ENCODE measurements at regions not wholly inside any gene's neighbourhood (a gene's known extent, or its start where the extent isn't known, plus 50 kb on each side); places are given as distances from the start of the nearest gene placed in this dataset.

DNA sequence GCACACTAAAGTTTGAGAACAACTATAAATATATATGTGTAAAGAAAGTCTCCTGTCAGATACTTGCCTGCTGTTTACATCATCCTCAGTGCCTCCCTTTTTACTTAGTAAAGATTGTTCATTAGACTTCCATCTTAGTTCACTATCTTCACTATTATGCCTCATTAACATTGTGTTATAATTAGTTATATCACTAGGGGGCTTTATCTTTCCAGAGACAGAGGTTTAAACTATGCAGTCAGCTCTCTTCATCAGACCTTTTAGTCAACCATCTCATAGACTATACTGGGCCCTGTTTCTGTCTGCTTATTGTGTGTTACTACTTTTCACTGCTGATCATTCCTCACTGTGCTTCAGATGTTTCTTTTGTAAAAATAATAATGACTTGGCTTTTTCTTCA is 630.8 kb upstream of the KIF2B start (continued):
- TF ChIP-seq, protein P1, sequence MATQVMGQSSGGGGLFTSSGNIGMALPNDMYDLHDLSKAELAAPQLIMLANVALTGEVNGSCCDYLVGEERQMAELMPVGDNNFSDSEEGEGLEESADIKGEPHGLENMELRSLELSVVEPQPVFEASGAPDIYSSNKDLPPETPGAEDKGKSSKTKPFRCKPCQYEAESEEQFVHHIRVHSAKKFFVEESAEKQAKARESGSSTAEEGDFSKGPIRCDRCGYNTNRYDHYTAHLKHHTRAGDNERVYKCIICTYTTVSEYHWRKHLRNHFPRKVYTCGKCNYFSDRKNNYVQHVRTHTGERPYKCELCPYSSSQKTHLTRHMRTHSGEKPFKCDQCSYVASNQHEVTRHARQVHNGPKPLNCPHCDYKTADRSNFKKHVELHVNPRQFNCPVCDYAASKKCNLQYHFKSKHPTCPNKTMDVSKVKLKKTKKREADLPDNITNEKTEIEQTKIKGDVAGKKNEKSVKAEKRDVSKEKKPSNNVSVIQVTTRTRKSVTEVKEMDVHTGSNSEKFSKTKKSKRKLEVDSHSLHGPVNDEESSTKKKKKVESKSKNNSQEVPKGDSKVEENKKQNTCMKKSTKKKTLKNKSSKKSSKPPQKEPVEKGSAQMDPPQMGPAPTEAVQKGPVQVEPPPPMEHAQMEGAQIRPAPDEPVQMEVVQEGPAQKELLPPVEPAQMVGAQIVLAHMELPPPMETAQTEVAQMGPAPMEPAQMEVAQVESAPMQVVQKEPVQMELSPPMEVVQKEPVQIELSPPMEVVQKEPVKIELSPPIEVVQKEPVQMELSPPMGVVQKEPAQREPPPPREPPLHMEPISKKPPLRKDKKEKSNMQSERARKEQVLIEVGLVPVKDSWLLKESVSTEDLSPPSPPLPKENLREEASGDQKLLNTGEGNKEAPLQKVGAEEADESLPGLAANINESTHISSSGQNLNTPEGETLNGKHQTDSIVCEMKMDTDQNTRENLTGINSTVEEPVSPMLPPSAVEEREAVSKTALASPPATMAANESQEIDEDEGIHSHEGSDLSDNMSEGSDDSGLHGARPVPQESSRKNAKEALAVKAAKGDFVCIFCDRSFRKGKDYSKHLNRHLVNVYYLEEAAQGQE (IDR thresholded peaks at IDR 0.05), result no peak
- no peak for TF ChIP-seq ZFP36 (IDR thresholded peaks at IDR 0.05; ENCODE audit: borderline replicate concordance, partially characterized antibody)
- TF ChIP-seq SREBF2 (IDR thresholded peaks at IDR 0.05), result no peak
- TF ChIP-seq HEYL (CRISPR knock-in tag; IDR thresholded peaks at IDR 0.05), result no peak

GRCh38 chr17:53186001-53186400 is 636.7 kb upstream of the KIF2B start:
- no peak for ATAC-seq
- ChIA-PET CTCF (interaction anchor here (0.9 kb wide), 2 partner anchors 9 to 17 kb away, joined by 3 read pairs; no protein-coding TSS in a partner anchor), POLR2A (no interaction called here)
- Histone ChIP-seq H3K27ac (no peak overlapping the region), H3K4me3 (no peak overlapping the region), H3K4me2 (no peak overlapping the region), H3K9me3 (peaks cover 5% of the 10 kb centered on the region; the same call in 2 of the 3 replicates), H3K4me1 (no peaks in the 10 kb centered on the region)
- no peak for DNase-seq (ENCODE audit: low read depth in 1 of 2, low spot score in 1 of 2)
- FAIRE-seq, result no peak
- TF ChIP-seq HOXB13 (CRISPR knock-in tag; IDR thresholded peaks at IDR 0.05; ENCODE audit: low read depth) (no peak), FOSB (CRISPR knock-in tag; IDR thresholded peaks at IDR 0.05) (no peak), NPAS2 (CRISPR knock-in tag; IDR thresholded peaks at IDR 0.05; ENCODE audit: borderline replicate concordance) (no peak), NR3C1 (IDR thresholded peaks at IDR 0.05) (no peak), RARB (CRISPR knock-in tag; IDR thresholded peaks at IDR 0.05) (no peak), KDM5A (IDR thresholded peaks at IDR 0.05) (no peak), RNF2 (IDR thresholded peaks at IDR 0.05; ENCODE audit: borderline replicate concordance, low read depth) (no peak), CHD2 (IDR thresholded peaks at IDR 0.05; ENCODE audit: low read length, partially characterized antibody) (no peak), HOXA7 (CRISPR knock-in tag; IDR thresholded peaks at IDR 0.05) (no peak), HOXB5 (CRISPR knock-in tag; IDR thresholded peaks at IDR 0.05) (no peak), USF2 (IDR thresholded peaks at IDR 0.05) (no peak), HEYL (CRISPR knock-in tag; IDR thresholded peaks at IDR 0.05) (no peak), CEBPB (IDR thresholded peaks at IDR 0.05) (no peak), POLR2AphosphoS2 (conservative IDR thresholded peaks at IDR 0.05; ENCODE audit: low read length) (no peak)
- TF ChIP-seq, protein P1 (IDR thresholded peaks at IDR 0.05), result no peak
- TF ChIP-seq, protein P2, sequence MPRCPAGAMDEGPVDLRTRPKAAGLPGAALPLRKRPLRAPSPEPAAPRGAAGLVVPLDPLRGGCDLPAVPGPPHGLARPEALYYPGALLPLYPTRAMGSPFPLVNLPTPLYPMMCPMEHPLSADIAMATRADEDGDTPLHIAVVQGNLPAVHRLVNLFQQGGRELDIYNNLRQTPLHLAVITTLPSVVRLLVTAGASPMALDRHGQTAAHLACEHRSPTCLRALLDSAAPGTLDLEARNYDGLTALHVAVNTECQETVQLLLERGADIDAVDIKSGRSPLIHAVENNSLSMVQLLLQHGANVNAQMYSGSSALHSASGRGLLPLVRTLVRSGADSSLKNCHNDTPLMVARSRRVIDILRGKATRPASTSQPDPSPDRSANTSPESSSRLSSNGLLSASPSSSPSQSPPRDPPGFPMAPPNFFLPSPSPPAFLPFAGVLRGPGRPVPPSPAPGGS (IDR thresholded peaks at IDR 0.05), result no peak
- TF ChIP-seq, protein P3, sequence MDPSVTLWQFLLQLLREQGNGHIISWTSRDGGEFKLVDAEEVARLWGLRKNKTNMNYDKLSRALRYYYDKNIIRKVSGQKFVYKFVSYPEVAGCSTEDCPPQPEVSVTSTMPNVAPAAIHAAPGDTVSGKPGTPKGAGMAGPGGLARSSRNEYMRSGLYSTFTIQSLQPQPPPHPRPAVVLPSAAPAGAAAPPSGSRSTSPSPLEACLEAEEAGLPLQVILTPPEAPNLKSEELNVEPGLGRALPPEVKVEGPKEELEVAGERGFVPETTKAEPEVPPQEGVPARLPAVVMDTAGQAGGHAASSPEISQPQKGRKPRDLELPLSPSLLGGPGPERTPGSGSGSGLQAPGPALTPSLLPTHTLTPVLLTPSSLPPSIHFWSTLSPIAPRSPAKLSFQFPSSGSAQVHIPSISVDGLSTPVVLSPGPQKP (IDR thresholded peaks at IDR 0.05; ENCODE audit: low read depth, low read length), result no peak
- WGBS (ENCODE audit: missing lambda C conversion rate), result 2% methylated on average over 2 of the region's 2 CpGs

Measured in A549 (cell line).